Epidermal melanocyte (primary cell): ENCODE measurements at regions not wholly inside any gene's neighbourhood (a gene's known extent, or its start where the extent isn't known, plus 50 kb on each side); places are given as distances from the start of the nearest gene placed in this dataset.

Experiments used
- DNase-seq: peaks from one replicate; pipeline ENCODE4 v3.0.0; 2011; ENCODE audit warnings: low spot score; ENCODE audit not compliant: insufficient read length

- DNase-seq = no peak
Observed at GRCh38 chr3:94968519-94968918, 905.7 kb downstream of the NSUN3 start.

GRCh38 chr3:94972066-94972465, 909.2 kb downstream of the NSUN3 start:
- no peak for DNase-seq

- DNase-seq = no peak
Observed at GRCh38 chr3:94978084-94978483, 915.2 kb downstream of the NSUN3 start.

- DNase-seq = no peak
Observed at GRCh38 chr3:94985778-94986177, 922.9 kb downstream of the NSUN3 start.

DNA sequence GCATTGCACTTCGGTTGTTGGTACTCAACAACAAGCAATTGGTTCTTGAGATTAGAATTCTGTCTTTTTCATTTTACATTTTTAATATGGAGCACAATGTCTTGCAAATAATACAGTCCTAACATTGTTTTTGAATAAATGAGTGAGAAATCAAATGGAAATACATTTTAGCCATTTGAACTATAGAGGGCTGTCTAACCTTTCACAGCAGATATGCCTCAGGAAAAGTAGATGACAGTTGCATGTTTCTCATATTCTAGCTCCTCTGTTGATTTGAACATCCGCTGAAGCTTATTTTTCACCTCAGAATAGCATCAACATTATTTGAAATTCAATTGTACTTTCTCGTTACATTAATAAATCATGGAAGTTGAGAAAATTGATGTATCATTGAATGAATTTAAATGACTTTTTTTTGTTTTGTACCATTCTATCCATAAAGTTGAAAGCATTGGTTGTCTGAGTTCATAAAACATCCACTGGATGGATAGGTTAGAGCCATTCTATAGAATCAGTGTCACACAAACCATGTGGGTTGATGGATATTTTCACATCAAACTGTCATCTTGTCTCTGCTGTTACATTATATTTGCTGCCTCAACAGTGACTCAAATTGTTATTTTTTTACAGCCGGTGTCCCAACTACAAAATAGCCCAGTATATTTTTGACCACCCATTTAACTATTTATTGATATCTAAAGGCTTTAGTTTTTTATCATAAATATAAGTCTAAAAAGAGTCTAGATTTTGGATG, 928.3 kb downstream of the NSUN3 start:
- no peak for DNase-seq

DNA sequence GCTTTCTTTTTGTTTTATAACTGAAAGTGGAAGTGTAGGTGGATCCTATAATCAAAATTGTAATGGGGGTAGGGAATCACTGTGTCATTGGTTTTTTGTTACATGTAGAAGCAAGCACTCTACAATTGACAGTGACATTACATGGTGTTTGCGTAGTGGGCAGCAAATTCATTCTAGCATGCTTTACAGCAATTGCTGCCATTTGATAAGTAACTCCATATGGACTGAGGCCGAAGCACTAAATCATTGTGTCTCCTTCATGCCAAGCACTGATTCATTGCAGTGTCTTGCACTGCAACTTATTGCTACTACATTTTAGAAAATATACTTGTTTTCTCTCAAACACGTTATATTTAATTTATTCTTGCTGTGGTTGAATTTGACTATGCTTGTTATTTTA, 933.9 kb downstream of the NSUN3 start:
- no peak for DNase-seq

- DNase-seq = no peak
Observed at GRCh38 chr3:95002438-95003046, 939.7 kb downstream of the NSUN3 start.

DNA sequence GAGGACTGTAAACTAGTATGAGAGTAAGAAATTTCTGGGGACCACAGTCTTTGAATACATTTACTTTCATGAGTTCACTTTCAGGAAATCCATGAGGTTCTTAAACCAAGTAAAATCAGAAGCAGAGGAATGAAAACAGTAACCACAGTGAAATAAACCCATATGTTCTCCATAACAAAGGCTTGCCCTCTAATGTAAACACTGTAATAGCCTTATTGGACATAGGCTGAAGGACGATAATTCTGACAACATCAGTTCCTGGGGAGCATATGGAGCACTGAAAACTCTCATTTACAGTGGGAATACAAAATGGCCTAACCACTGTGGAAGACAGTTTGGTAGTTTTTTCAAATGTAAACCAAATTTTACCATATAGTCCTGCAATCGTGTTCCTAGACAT, 965.8 kb downstream of the NSUN3 start:
- no peak for DNase-seq

DNA sequence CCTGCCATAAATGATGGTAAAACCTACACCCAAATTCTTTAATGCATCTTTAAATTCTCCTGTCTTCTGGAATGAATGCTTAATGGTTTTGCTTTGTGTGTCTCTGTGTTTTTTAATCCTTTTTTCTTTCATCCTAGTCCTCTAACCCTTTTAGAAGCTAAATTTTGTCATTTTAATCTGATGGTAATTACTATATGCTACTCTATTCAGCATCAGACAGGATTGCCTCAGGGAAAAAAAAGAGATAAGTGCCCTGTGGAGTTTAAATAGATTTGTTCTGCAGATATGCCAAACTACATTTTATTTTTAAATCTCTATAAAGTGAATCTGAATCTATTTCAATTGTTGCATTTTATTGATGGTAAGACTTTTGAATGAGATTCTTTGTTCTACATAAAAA, 966.8 kb downstream of the NSUN3 start:
- DNase-seq = no peak

DNA sequence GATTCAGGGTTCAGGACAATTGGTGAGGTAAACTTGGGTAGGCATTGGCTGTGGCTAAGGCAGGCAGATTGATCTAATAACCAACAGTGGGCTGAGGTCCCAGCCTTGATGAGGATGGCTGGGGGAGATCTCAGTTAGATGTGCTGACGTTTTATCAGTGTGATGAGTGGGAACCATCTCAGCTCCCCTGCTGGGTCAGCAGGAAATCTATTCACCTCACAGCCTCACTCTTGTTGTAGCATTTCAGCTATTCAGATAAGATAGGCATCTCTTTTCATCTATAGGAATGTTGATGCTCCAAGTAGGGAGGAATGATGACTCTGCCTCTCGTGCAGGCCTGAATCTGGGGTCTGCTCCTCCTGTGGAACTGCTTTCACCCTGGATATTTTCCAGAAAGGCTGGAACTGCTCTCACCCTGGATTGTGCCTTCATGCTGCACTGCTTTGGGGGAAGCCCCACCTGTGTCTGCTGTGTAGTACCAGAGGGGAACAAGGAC, 973.7 kb downstream of the NSUN3 start:
- no peak for DNase-seq

DNA sequence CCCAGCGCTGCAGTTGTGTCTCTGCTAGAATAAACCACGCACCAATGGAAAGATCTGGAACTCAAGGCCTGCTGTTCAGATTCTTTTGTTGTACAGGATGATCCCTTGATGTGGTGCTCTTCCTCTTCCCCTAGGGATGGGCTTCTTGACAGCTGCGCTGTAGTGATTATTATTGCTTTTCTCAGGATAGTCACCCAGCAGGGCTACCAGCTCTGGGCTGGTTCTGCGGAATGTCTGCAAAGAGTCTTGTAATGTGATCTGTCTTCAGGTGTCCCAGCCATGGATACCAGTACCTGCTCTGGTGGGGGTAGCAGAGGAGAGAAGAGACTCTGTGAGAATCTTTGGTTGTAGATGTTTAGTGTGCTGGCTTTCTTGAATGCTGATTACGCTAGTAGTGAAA, 974.2 kb downstream of the NSUN3 start:
- DNase-seq = no peak

GRCh38 chr3:95037927-95038326, 975.1 kb downstream of the NSUN3 start:
- DNase-seq = no peak

DNA sequence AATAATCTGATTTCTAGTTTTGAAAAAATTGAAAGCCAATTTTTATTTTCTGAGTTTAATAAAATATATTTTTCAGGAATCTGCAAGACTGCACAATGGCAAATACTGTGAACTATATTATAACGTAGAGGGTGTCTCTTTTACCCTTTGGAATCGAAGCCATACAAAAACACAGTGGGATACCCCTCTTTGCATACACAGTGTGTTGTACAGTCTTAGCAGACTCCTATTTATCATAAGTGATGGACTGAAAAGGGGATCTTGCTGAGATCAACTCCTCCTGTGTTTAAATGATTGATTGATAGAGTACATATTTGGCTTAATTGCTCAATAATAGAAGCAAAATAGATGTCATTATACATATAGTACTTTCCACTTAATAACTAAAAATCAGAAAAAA, 981.2 kb downstream of the NSUN3 start:
- DNase-seq = no peak

GRCh38 chr3:95048564-95048963, 985.7 kb downstream of the NSUN3 start:
- DNase-seq = no peak

- DNase-seq = no peak
Observed at GRCh38 chr3:95049841-95050240, 987.0 kb downstream of the NSUN3 start.

GRCh38 chr3:95055288-95055687, 992.4 kb downstream of the NSUN3 start:
- DNase-seq = no peak

GRCh38 chr3:95082191-95082590, 1019.3 kb downstream of the NSUN3 start:
- DNase-seq = no peak

DNA sequence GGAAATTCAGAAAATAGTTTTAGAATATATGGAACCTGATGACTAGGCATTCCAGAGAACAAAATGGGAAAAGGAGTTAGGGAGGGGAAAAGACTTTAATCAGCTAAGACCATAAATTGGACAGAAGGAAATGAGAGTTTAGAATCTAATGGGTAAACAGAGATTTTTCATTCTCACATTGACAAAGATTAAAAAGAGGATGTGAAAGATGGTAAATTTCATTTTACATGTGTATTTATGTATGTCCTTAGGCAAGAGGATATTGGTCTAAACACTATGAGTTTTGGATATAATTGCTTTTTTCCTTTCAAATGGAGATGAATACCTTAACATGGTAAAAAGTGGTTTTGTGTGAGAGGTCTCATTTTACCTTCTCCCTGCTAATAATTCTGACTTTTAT, 1021.9 kb downstream of the NSUN3 start:
- no peak for DNase-seq

GRCh38 chr3:95088464-95088863, 1025.6 kb downstream of the NSUN3 start:
- no peak for DNase-seq

DNA sequence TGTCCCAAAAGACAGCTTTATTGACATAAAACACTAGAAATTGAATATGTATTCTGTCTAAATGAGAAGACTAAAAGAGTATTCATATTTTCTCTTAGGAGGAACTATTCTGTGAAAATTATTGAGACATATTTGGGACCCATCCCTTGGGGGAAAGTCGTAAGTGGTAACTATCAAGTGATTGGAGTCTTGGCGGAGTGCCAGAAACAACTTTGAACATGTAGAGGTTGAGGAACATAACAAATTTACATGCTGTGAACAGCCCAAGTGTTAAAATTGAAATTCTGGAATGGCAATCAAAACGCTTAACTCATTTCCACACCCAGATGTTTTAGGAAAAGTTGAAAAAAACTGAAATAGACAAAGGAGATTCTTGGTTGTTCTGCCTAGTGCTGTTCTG, 1034.6 kb downstream of the NSUN3 start:
- no peak for DNase-seq

- DNase-seq = no peak
Observed at GRCh38 chr3:95120921-95121320, 1058.1 kb downstream of the NSUN3 start.

DNA sequence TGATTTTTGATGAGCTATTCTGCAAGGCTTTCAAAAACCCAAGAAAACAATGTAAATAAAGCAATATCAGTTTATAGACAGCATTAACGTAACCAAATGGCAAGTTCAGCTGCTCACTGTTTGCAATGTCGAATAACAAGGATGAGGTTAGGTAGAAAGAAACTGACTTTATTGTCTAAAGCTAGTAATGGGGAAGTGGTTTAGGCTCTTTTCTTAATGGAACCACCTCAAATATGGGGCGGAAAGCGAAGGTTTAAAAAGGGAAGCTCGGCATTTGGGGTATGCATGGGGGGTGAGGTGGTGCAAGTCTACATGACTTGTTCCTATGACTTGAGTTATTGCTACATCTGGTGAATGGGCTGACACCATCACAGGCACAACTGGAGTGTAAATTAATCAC, 1060.2 kb downstream of the NSUN3 start:
- DNase-seq = no peak
